ENCODE measurements at regions not wholly inside any gene's neighbourhood (a gene's known extent, or its start where the extent isn't known, plus 50 kb on each side); places are given as distances from the start of the nearest gene placed in this dataset.
"Not testable (repeated sequence)": the region's sequence is repeated elsewhere in the genome, so short reads cannot be mapped to it uniquely, and the experiment has no call there.

GRCh38 chr14:104306450-104307040, 168.2 kb downstream of the KIF26A start:
- no peak for DNase-seq

GRCh38 chr14:104307246-104307626, 168.8 kb downstream of the KIF26A start:
- no peak for DNase-seq

GRCh38 chr14:104307627-104308401, 169.4 kb downstream of the KIF26A start:
- no peak for DNase-seq

GRCh38 chr14:104308534-104308933, 170.1 kb downstream of the KIF26A start:
- not testable (repeated sequence) for DNase-seq

- DNase-seq = no peak
Measured at GRCh38 chr14:104309657-104310369, 171.4 kb downstream of the KIF26A start.

GRCh38 chr14:104311358-104311757, 173.0 kb downstream of the KIF26A start:
- no peak for DNase-seq

GRCh38 chr14:104313674-104314073, 175.3 kb downstream of the KIF26A start:
- DNase-seq = no peak

GRCh38 chr14:104314251-104314941, 176.0 kb downstream of the KIF26A start:
- DNase-seq = no peak

- DNase-seq = no peak
Measured at GRCh38 chr14:104315169-104315568, 176.8 kb downstream of the KIF26A start.

- DNase-seq = no peak
Measured at GRCh38 chr14:104315625-104316024, 177.2 kb downstream of the KIF26A start.

GRCh38 chr14:104316121-104316722, 177.8 kb downstream of the KIF26A start:
- no peak for DNase-seq

GRCh38 chr14:104316723-104317491, 178.5 kb downstream of the KIF26A start:
- no peak for DNase-seq

- DNase-seq = no peak
Measured at GRCh38 chr14:104317492-104317805, 179.1 kb downstream of the KIF26A start.

- DNase-seq = no peak
Measured at GRCh38 chr14:104317975-104318557, 179.7 kb downstream of the KIF26A start.

GRCh38 chr14:104318558-104319490, 180.4 kb downstream of the KIF26A start:
- no peak for DNase-seq

- no peak for DNase-seq
Measured at GRCh38 chr14:104319491-104320241, 181.3 kb downstream of the KIF26A start.

GRCh38 chr14:104320611-104321086, 182.3 kb downstream of the KIF26A start:
- DNase-seq = no peak

- DNase-seq = no peak
Measured at GRCh38 chr14:104321088-104321801, 182.9 kb downstream of the KIF26A start.

- DNase-seq = no peak
Measured at GRCh38 chr14:104321802-104322130, 183.4 kb downstream of the KIF26A start.

All from activated naive CD4-positive, alpha-beta T cell treated with Interleukin-2 at 50 U/mL for 16 hours (primary cell).